GM23338 (cell line): ENCODE measurements at regions not wholly inside any gene's neighbourhood (a gene's known extent, or its start where the extent isn't known, plus 50 kb on each side); places are given as distances from the start of the nearest gene placed in this dataset.

ENCODE experiments used
- ATAC-seq: fragments of 200-7000 bp; cut with Tn5 transposase; 3 replicates; pipeline ENCODE4 v1.9.1; 2020
- DNase-seq: peaks from one replicate; pipeline ENCODE4 v3.0.0-alpha.2; 2015; ENCODE audit warnings: low spot score
- H2AFZ ChIP-seq: fragments of 200-600 bp; sonication (generic); 2 replicates; pipeline ENCODE4 v1.8.0; 2016; ENCODE audit warnings: antibody characterized with exemption, mild to moderate bottlenecking, moderate library complexity
- H3F3A ChIP-seq: fragments of 200-600 bp; sonication (generic); replicated peaks from 2 replicates; pipeline ENCODE4 v1.8.0; 2017; ENCODE audit warnings: antibody characterized with exemption, mixed run types, low read depth
- H3K27ac ChIP-seq: fragments of 200-600 bp; sonication (generic); 2 replicates; pipeline ENCODE4 v1.6.1; 2016; ENCODE audit warnings: low read depth
- H3K27me3 ChIP-seq: fragments of 200-600 bp; sonication (generic); 2 replicates; pipeline ENCODE4 v1.8.0; 2016; ENCODE audit warnings: mild to moderate bottlenecking, mixed run types, moderate library complexity; ENCODE audit not compliant: insufficient read depth
- H3K36me3 ChIP-seq: fragments of 200-600 bp; sonication (generic); 2 replicates; pipeline ENCODE4 v1.8.0; 2016; ENCODE audit warnings: mild to moderate bottlenecking; ENCODE audit not compliant: insufficient read depth
- H3K4me1 ChIP-seq: fragments of 200-600 bp; sonication (generic); 2 replicates; pipeline ENCODE4 v1.8.0; 2016; ENCODE audit warnings: mild to moderate bottlenecking, moderate library complexity; ENCODE audit not compliant: insufficient read depth
- H3K4me2 ChIP-seq: fragments of 200-600 bp; sonication (generic); 2 replicates; pipeline ENCODE4 v1.7.1; 2017; ENCODE audit warnings: mixed run types
- H3K4me3 ChIP-seq: fragments of 200-600 bp; sonication (generic); 2 replicates; pipeline ENCODE4 v1.6.1; 2016; ENCODE audit warnings: mixed run types
- H3K79me2 ChIP-seq: fragments of 200-600 bp; sonication (generic); replicated peaks from 2 replicates; pipeline ENCODE4 v1.8.0; 2017; ENCODE audit warnings: mild to moderate bottlenecking; ENCODE audit not compliant: insufficient read depth
- H3K9me2 ChIP-seq: fragments of 200-600 bp; sonication (generic); 2 replicates; pipeline ENCODE4 v1.8.0; 2017; ENCODE audit not compliant: insufficient read depth
- H4K20me1 ChIP-seq: fragments of 200-600 bp; sonication (generic); replicated peaks from 2 replicates; pipeline ENCODE4 v1.8.0; 2017; ENCODE audit warnings: mild to moderate bottlenecking; ENCODE audit not compliant: insufficient read depth
- H3K27ac Mint-ChIP-seq: 2 replicates; pipeline ENCODE4 v1.8.0; 2020; ENCODE audit warnings: inconsistent platforms, mild to moderate bottlenecking, moderate library complexity, mixed read lengths
- H3K27me3 Mint-ChIP-seq: 3 replicates; pipeline ENCODE4 v1.8.0; 2022; ENCODE audit warnings: low read depth, mild to moderate bottlenecking, moderate library complexity, mixed read lengths, inconsistent platforms; ENCODE audit not compliant: insufficient read depth, poor library complexity
- H3K36me3 Mint-ChIP-seq: 3 replicates; pipeline ENCODE4 v1.8.0; 2021; ENCODE audit warnings: low read depth, mild to moderate bottlenecking, inconsistent platforms, moderate library complexity, mixed read lengths
- H3K4me1 Mint-ChIP-seq: 3 replicates; pipeline ENCODE4 v1.8.0; 2020; ENCODE audit warnings: mild to moderate bottlenecking, inconsistent platforms, mixed read lengths
- H3K4me3 Mint-ChIP-seq: 3 replicates; pipeline ENCODE4 v1.8.0; 2021; ENCODE audit warnings: moderate library complexity, mild to moderate bottlenecking, inconsistent platforms, mixed read lengths
- H3K9me3 Mint-ChIP-seq: 3 replicates; pipeline ENCODE4 v1.8.0; 2020; ENCODE audit warnings: moderate library complexity, mild to moderate bottlenecking, inconsistent platforms, mixed read lengths
- CREB1 ChIP-seq: fragments of 250-450 bp; sonication (Bioruptor Pico); IDR thresholded peaks from 2 replicates; pipeline ENCODE4 v1.5.0; 2020; ENCODE audit warnings: low read depth, mild to moderate bottlenecking, moderate library complexity
- EZH2 ChIP-seq: fragments of 200-600 bp; sonication (generic); IDR thresholded peaks from one replicate; pipeline ENCODE4 v1.8.0; 2017; ENCODE audit warnings: antibody characterized with exemption, mild to moderate bottlenecking, low read depth; ENCODE audit not compliant: unreplicated experiment
- EZH2phosphoT487 ChIP-seq: fragments of 200-600 bp; sonication (generic); IDR thresholded peaks from one replicate; pipeline ENCODE4 v1.8.1; 2018; ENCODE audit warnings: antibody characterized with exemption; ENCODE audit not compliant: unreplicated experiment
- JUNB ChIP-seq: IDR thresholded peaks from one replicate; pipeline ENCODE4 v1.6.1; 2016; ENCODE audit warnings: antibody characterized with exemption; ENCODE audit not compliant: unreplicated experiment
- NANOG ChIP-seq: IDR thresholded peaks from 2 replicates; pipeline ENCODE4 v1.6.1; 2016; ENCODE audit warnings: antibody characterized with exemption, borderline replicate concordance
- ZNF114 ChIP-seq: fragments of 250-450 bp; sonication (Bioruptor Pico); IDR thresholded peaks from 2 replicates; pipeline ENCODE4 v1.5.0; 2020; ENCODE audit warnings: mild to moderate bottlenecking, moderate library complexity
- ZNF331 ChIP-seq: fragments of 250-450 bp; sonication (Bioruptor Pico); IDR thresholded peaks from 2 replicates; pipeline ENCODE4 v1.5.0; 2020; ENCODE audit warnings: low read depth, mild to moderate bottlenecking, moderate library complexity
- TF ChIP-seq, protein P1 (sequence below): IDR thresholded peaks from one replicate; pipeline ENCODE4 v1.6.1; 2018; ENCODE audit warnings: antibody characterized with exemption; ENCODE audit not compliant: unreplicated experiment
- TF ChIP-seq, protein P2 (sequence below): fragments of 250-450 bp; sonication (Bioruptor Pico); IDR thresholded peaks from 2 replicates; pipeline ENCODE4 v1.5.0; 2020; ENCODE audit warnings: mild to moderate bottlenecking, moderate library complexity
- TF ChIP-seq, protein P3 (sequence below), 2 experiments: fragments of 200-600 bp in 1 of 2; sonication (generic) in 1 of 2; conservative IDR thresholded peaks; 2 replicates each; pipeline versions ENCODE4 v1.5.1 to v1.6.1; 2016 to 2017; ENCODE audit warnings: antibody characterized with exemption in 2 of 2, low read depth in 2 of 2, mild to moderate bottlenecking in 2 of 2, moderate library complexity in 1 of 2

DNA sequence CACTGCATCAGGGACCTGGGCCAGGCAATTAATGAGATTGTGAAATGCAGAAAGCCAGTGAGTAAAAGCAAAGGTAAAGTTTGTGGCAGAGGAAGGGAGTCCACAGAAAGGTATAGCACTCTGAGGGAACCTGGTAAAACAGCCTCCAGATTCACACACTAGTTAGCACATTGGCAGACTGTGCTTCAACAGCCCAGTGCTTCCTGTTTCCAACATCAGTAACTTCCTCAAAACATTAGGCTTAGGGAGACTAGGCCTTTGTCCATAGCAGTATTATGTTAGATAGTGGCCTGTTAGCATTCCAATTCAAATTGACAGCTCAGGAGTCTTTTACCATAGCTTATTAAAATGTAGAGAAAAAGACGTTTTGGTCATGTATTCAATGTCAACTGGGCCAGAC is 582.6 kb upstream of the ACTRT1 start (continued):
- no peak for TF ChIP-seq NANOG
- TF ChIP-seq JUNB, result no peak
- no peak for TF ChIP-seq EZH2
- TF ChIP-seq, protein P1, sequence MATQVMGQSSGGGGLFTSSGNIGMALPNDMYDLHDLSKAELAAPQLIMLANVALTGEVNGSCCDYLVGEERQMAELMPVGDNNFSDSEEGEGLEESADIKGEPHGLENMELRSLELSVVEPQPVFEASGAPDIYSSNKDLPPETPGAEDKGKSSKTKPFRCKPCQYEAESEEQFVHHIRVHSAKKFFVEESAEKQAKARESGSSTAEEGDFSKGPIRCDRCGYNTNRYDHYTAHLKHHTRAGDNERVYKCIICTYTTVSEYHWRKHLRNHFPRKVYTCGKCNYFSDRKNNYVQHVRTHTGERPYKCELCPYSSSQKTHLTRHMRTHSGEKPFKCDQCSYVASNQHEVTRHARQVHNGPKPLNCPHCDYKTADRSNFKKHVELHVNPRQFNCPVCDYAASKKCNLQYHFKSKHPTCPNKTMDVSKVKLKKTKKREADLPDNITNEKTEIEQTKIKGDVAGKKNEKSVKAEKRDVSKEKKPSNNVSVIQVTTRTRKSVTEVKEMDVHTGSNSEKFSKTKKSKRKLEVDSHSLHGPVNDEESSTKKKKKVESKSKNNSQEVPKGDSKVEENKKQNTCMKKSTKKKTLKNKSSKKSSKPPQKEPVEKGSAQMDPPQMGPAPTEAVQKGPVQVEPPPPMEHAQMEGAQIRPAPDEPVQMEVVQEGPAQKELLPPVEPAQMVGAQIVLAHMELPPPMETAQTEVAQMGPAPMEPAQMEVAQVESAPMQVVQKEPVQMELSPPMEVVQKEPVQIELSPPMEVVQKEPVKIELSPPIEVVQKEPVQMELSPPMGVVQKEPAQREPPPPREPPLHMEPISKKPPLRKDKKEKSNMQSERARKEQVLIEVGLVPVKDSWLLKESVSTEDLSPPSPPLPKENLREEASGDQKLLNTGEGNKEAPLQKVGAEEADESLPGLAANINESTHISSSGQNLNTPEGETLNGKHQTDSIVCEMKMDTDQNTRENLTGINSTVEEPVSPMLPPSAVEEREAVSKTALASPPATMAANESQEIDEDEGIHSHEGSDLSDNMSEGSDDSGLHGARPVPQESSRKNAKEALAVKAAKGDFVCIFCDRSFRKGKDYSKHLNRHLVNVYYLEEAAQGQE, result no peak
- no peak for TF ChIP-seq EZH2phosphoT487
- TF ChIP-seq CREB1 (CRISPR knock-in tag), result no peak

DNA sequence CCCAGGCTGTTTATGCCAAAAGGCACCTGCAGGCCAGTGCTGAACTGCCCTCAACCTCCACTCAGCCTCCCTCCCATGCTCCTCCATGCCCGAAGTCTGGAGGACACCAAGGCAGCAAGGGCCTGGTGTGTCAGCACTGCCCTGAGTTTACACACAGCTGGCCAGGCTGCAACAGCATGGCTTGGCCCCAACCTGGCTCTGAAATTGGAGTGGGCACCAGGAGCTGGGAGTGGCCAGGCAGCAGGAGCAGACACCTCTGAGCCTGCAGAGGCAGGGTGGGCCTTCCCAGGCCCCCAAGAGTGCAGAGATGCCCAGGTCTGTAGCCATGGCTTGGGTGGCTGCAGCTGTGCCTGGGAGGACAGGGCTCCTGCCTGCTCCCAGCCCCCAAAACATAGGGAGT is 571.2 kb upstream of the ACTRT1 start:
- Histone ChIP-seq H2AFZ (no peak overlapping the region), H3K27ac (no peak overlapping the region), H3K4me2 (no peak overlapping the region), H3F3A (no peaks in the 10 kb centered on the region), H3K79me2 (no peaks in the 10 kb centered on the region), H3K4me3 (no peak overlapping the region), H3K9me2 (no peaks in the 10 kb centered on the region), H4K20me1 (no peaks in the 10 kb centered on the region), H3K27me3 (no peaks in the 10 kb centered on the region), H3K4me1 (no peaks in the 10 kb centered on the region), H3K36me3 (no peaks in the 10 kb centered on the region)
- no peak for ATAC-seq
- Mint-ChIP-seq H3K36me3 (no peaks in the 10 kb centered on the region), H3K27ac (no peak overlapping the region), H3K4me3 (no peak overlapping the region), H3K4me1 (peaks cover 2% of the 10 kb centered on the region; the same call in 1 of the 3 replicates), H3K27me3 (no peaks in the 10 kb centered on the region), H3K9me3 (peaks cover 2% of the 10 kb centered on the region; the same call in 1 of the 3 replicates)
- DNase-seq, result no peak
- TF ChIP-seq, protein P2, sequence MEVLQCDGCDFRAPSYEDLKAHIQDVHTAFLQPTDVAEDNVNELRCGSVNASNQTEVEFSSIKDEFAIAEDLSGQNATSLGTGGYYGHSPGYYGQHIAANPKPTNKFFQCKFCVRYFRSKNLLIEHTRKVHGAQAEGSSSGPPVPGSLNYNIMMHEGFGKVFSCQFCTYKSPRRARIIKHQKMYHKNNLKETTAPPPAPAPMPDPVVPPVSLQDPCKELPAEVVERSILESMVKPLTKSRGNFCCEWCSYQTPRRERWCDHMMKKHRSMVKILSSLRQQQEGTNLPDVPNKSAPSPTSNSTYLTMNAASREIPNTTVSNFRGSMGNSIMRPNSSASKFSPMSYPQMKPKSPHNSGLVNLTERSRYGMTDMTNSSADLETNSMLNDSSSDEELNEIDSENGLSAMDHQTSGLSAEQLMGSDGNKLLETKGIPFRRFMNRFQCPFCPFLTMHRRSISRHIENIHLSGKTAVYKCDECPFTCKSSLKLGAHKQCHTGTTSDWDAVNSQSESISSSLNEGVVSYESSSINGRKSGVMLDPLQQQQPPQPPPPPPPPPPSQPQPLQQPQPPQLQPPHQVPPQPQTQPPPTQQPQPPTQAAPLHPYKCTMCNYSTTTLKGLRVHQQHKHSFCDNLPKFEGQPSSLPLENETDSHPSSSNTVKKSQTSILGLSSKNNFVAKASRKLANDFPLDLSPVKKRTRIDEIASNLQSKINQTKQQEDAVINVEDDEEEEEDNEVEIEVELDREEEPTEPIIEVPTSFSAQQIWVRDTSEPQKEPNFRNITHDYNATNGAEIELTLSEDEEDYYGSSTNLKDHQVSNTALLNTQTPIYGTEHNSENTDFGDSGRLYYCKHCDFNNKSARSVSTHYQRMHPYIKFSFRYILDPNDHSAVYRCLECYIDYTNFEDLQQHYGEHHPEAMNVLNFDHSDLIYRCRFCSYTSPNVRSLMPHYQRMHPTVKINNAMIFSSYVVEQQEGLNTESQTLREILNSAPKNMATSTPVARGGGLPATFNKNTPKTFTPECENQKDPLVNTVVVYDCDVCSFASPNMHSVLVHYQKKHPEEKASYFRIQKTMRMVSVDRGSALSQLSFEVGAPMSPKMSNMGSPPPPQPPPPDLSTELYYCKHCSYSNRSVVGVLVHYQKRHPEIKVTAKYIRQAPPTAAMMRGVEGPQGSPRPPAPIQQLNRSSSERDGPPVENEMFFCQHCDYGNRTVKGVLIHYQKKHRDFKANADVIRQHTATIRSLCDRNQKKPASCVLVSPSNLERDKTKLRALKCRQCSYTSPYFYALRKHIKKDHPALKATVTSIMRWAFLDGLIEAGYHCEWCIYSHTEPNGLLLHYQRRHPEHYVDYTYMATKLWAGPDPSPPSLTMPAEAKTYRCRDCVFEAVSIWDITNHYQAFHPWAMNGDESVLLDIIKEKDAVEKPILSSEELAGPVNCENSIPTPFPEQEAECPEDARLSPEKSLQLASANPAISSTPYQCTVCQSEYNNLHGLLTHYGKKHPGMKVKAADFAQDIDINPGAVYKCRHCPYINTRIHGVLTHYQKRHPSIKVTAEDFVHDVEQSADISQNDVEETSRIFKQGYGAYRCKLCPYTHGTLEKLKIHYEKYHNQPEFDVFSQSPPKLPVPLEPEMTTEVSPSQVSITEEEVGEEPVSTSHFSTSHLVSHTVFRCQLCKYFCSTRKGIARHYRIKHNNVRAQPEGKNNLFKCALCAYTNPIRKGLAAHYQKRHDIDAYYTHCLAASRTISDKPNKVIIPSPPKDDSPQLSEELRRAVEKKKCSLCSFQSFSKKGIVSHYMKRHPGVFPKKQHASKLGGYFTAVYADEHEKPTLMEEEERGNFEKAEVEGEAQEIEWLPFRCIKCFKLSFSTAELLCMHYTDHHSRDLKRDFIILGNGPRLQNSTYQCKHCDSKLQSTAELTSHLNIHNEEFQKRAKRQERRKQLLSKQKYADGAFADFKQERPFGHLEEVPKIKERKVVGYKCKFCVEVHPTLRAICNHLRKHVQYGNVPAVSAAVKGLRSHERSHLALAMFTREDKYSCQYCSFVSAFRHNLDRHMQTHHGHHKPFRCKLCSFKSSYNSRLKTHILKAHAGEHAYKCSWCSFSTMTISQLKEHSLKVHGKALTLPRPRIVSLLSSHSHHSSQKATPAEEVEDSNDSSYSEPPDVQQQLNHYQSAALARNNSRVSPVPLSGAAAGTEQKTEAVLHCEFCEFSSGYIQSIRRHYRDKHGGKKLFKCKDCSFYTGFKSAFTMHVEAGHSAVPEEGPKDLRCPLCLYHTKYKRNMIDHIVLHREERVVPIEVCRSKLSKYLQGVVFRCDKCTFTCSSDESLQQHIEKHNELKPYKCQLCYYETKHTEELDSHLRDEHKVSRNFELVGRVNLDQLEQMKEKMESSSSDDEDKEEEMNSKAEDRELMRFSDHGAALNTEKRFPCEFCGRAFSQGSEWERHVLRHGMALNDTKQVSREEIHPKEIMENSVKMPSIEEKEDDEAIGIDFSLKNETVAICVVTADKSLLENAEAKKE, result no peak
- TF ChIP-seq, protein P3, sequence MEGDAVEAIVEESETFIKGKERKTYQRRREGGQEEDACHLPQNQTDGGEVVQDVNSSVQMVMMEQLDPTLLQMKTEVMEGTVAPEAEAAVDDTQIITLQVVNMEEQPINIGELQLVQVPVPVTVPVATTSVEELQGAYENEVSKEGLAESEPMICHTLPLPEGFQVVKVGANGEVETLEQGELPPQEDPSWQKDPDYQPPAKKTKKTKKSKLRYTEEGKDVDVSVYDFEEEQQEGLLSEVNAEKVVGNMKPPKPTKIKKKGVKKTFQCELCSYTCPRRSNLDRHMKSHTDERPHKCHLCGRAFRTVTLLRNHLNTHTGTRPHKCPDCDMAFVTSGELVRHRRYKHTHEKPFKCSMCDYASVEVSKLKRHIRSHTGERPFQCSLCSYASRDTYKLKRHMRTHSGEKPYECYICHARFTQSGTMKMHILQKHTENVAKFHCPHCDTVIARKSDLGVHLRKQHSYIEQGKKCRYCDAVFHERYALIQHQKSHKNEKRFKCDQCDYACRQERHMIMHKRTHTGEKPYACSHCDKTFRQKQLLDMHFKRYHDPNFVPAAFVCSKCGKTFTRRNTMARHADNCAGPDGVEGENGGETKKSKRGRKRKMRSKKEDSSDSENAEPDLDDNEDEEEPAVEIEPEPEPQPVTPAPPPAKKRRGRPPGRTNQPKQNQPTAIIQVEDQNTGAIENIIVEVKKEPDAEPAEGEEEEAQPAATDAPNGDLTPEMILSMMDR (conservative IDR thresholded peaks at IDR 0.05; ENCODE audit: low read depth in 2 of 2), result no peak
- no peak for TF ChIP-seq ZNF331
- TF ChIP-seq ZNF114 (CRISPR knock-in tag), result no peak
- TF ChIP-seq CREB1 (CRISPR knock-in tag), result no peak
- no peak for TF ChIP-seq EZH2phosphoT487
- no peak for TF ChIP-seq EZH2
- TF ChIP-seq NANOG, result no peak
- TF ChIP-seq, protein P1, result no peak
